ENCODE measurements at regions not wholly inside any gene's neighbourhood (a gene's known extent, or its start where the extent isn't known, plus 50 kb on each side); places are given as distances from the start of the nearest gene placed in this dataset.

- DNase-seq (no peak), ATAC-seq (no peak)
- no peak for TF ChIP-seq CTCF (IDR thresholded peaks at IDR 0.05)
- no peak overlapping the region for H3K4me3 ChIP-seq
- H3K36me3 ChIP-seq = no peaks in the 10 kb centered on the region
- H3K4me1 ChIP-seq = no peaks in the 10 kb centered on the region
- H3K27me3 ChIP-seq = no peaks in the 10 kb centered on the region
- H3K9me3 ChIP-seq = peaks cover 0 to 2% of the 10 kb centered on the region in 2 donors
- intact Hi-C loops (cut with DNase I) = no loop called here
- H3K27ac ChIP-seq = no peak overlapping the region
These were observed 96.8 kb downstream of the TUSC7 start for GRCh38 chr3:116806351-116806750.

- ATAC-seq = no peak
- peaks cover 0 to 2% of the 10 kb centered on the region in 2 donors for H3K9me3 ChIP-seq
- no peaks in the 10 kb centered on the region for H3K36me3 ChIP-seq
- TF ChIP-seq CTCF (IDR thresholded peaks at IDR 0.05) = no peak
- no peak overlapping the region for H3K27ac ChIP-seq
- no peak overlapping the region for H3K4me3 ChIP-seq
- intact Hi-C loops (cut with DNase I) = no loop called here
- no peaks in the 10 kb centered on the region for H3K27me3 ChIP-seq
- no peaks in the 10 kb centered on the region for H3K4me1 ChIP-seq
- DNase-seq = no peak
These were observed 99.1 kb downstream of the TUSC7 start for GRCh38 chr3:116808725-116809124.

GRCh38 chr3:116809208-116809607, 99.6 kb downstream of the TUSC7 start:
- intact Hi-C loops (cut with DNase I) = no loop called here
- Histone ChIP-seq H3K36me3 (no peaks in the 10 kb centered on the region), H3K4me3 (no peak overlapping the region), H3K4me1 (no peaks in the 10 kb centered on the region), H3K27me3 (no peaks in the 10 kb centered on the region), H3K9me3 (peaks cover 0 to 2% of the 10 kb centered on the region in 2 donors), H3K27ac (no peak overlapping the region)
- ATAC-seq = no peak
- no peak for TF ChIP-seq CTCF (IDR thresholded peaks at IDR 0.05)
- no peak for DNase-seq

- no peak for DNase-seq
- no peaks in the 10 kb centered on the region for H3K4me1 ChIP-seq
- intact Hi-C loops (cut with DNase I) = no loop called here
- no peak overlapping the region for H3K4me3 ChIP-seq
- ATAC-seq = no peak
- TF ChIP-seq CTCF (IDR thresholded peaks at IDR 0.05) = no peak
- H3K27me3 ChIP-seq = no peaks in the 10 kb centered on the region
- H3K9me3 ChIP-seq = peaks cover 0 to 2% of the 10 kb centered on the region in 2 donors
- H3K27ac ChIP-seq = no peak overlapping the region
- no peaks in the 10 kb centered on the region for H3K36me3 ChIP-seq
These were observed 102.2 kb downstream of the TUSC7 start for GRCh38 chr3:116811754-116812153.

GRCh38 chr3:116812949-116813348, 103.4 kb downstream of the TUSC7 start:
- Histone ChIP-seq H3K36me3 (no peaks in the 10 kb centered on the region), H3K9me3 (peaks cover 0 to under 1% of the 10 kb centered on the region in 2 donors), H3K4me1 (no peaks in the 10 kb centered on the region), H3K27me3 (no peaks in the 10 kb centered on the region), H3K27ac (no peak overlapping the region), H3K4me3 (no peak overlapping the region)
- no peak for DNase-seq
- TF ChIP-seq CTCF (IDR thresholded peaks at IDR 0.05) = no peak
- intact Hi-C loops (cut with DNase I) = no loop called here
- no peak for ATAC-seq
